Vagina (tissue), 2 donors: ENCODE measurements at regions not wholly inside any gene's neighbourhood (a gene's known extent, or its start where the extent isn't known, plus 50 kb on each side); places are given as distances from the start of the nearest gene placed in this dataset.

Source experiments
- DNase-seq, 2 donors: peaks; one replicate each; pipeline ENCODE4 v3.0.0-alpha.2; 2017; ENCODE audit errors: extremely low spot score in 2 of 2
- H3K27ac ChIP-seq: fragments of 200-600 bp; sonication (generic); one replicate; pipeline ENCODE4 v1.5.1; 2019
- H3K27me3 ChIP-seq: fragments of 200-600 bp; sonication (generic); one replicate; pipeline ENCODE4 v1.5.1; 2019
- H3K36me3 ChIP-seq, 2 donors: fragments of 200-600 bp; sonication (generic); one replicate each; pipeline ENCODE4 v1.5.1; 2017 to 2019
- H3K4me1 ChIP-seq: fragments of 200-600 bp; sonication (generic); one replicate; pipeline ENCODE4 v1.5.1; 2019
- H3K4me3 ChIP-seq, 2 donors: fragments of 200-600 bp; sonication (generic); 1 replicate in 1 of 2; 2 replicates in 1 of 2; pipeline ENCODE4 v1.5.1; 2016 to 2019
- H3K9me3 ChIP-seq: fragments of 200-600 bp; sonication (generic); one replicate; pipeline ENCODE4 v1.5.1; 2019
- CTCF ChIP-seq, 3 experiments: fragments of 450-650 bp in 2 of 3; fragments of 200-600 bp in 1 of 3; sonication (generic) in 1 of 3; IDR thresholded peaks; one replicate each; pipeline ENCODE4 v1.5.1; 2017 to 2019; ENCODE audit warnings: antibody characterized with exemption in 3 of 3, mild to moderate bottlenecking in 2 of 3, moderate library complexity in 2 of 3
- POLR2A ChIP-seq, 2 donors: fragments of 450-650 bp; IDR thresholded peaks; one replicate each; pipeline ENCODE4 v1.6.1; 2017; ENCODE audit warnings: antibody characterized with exemption in 2 of 2, mild to moderate bottlenecking in 2 of 2, moderate library complexity in 2 of 2
- POLR2AphosphoS5 ChIP-seq, 2 donors: sonication (generic); formaldehyde crosslinking; IDR thresholded peaks; one replicate each; pipeline ENCODE4 v1.9.0; 2017; ENCODE audit warnings: antibody characterized with exemption in 2 of 2, mild to moderate bottlenecking in 2 of 2, low read depth in 1 of 2; ENCODE audit not compliant: insufficient read depth in 1 of 2
- intact Hi-C: fragments of 100-400 bp; cut with DNase I; formaldehyde crosslinking; loops from one replicate; pipeline ENCODE4 v1.15.1; 2023

- Histone ChIP-seq H3K4me1 (no peaks in the 10 kb centered on the region), H3K9me3 (no peaks in the 10 kb centered on the region), H3K27ac (no peak overlapping the region), H3K4me3 (no peak overlapping the region), H3K36me3 (no peaks in the 10 kb centered on the region), H3K27me3 (no peaks in the 10 kb centered on the region)
- intact Hi-C loops: no loop called here
- TF ChIP-seq CTCF (IDR thresholded peaks at IDR 0.05): no peak
- TF ChIP-seq POLR2AphosphoS5 (IDR thresholded peaks at IDR 0.05; ENCODE audit: insufficient read depth in 1 of 2, low read depth in 1 of 2): no peak
- TF ChIP-seq POLR2A (IDR thresholded peaks at IDR 0.05): no peak
- DNase-seq: no peak
Observed at GRCh38 chr5:87605663-87606062, 192.9 kb upstream of the CCNH start.

GRCh38 chr5:87599778-87600177 is 187.0 kb upstream of the CCNH start:
- no peaks in the 10 kb centered on the region for H3K4me1 ChIP-seq
- H3K27me3 ChIP-seq: no peaks in the 10 kb centered on the region
- no peaks in the 10 kb centered on the region for H3K9me3 ChIP-seq
- H3K4me3 ChIP-seq: no peak overlapping the region
- intact Hi-C loops: no loop called here
- no peak for DNase-seq
- TF ChIP-seq POLR2AphosphoS5 (IDR thresholded peaks at IDR 0.05; ENCODE audit: insufficient read depth in 1 of 2, low read depth in 1 of 2): no peak
- no peak for TF ChIP-seq POLR2A (IDR thresholded peaks at IDR 0.05)
- no peak for TF ChIP-seq CTCF (IDR thresholded peaks at IDR 0.05)
- no peak overlapping the region for H3K27ac ChIP-seq
- H3K36me3 ChIP-seq: no peaks in the 10 kb centered on the region

GRCh38 chr5:87598460-87598859 is 185.7 kb upstream of the CCNH start:
- Histone ChIP-seq H3K36me3 (no peaks in the 10 kb centered on the region), H3K4me3 (no peak overlapping the region), H3K27ac (no peak overlapping the region), H3K27me3 (no peaks in the 10 kb centered on the region), H3K4me1 (no peaks in the 10 kb centered on the region), H3K9me3 (no peaks in the 10 kb centered on the region)
- no peak for TF ChIP-seq CTCF (IDR thresholded peaks at IDR 0.05)
- TF ChIP-seq POLR2A (IDR thresholded peaks at IDR 0.05): no peak
- TF ChIP-seq POLR2AphosphoS5 (IDR thresholded peaks at IDR 0.05; ENCODE audit: insufficient read depth in 1 of 2, low read depth in 1 of 2): no peak
- no peak for DNase-seq
- intact Hi-C loops: no loop called here

GRCh38 chr5:87594566-87594965 is 181.8 kb upstream of the CCNH start:
- TF ChIP-seq CTCF (IDR thresholded peaks at IDR 0.05) (no peak), POLR2AphosphoS5 (IDR thresholded peaks at IDR 0.05; ENCODE audit: insufficient read depth in 1 of 2, low read depth in 1 of 2) (no peak)
- H3K4me1 ChIP-seq: no peaks in the 10 kb centered on the region
- no peaks in the 10 kb centered on the region for H3K9me3 ChIP-seq

GRCh38 chr5:87589587-87589986 is 176.9 kb upstream of the CCNH start:
- H3K36me3 ChIP-seq: no peaks in the 10 kb centered on the region
- no peaks in the 10 kb centered on the region for H3K27me3 ChIP-seq
- intact Hi-C loops: no loop called here
- DNase-seq: no peak
- H3K9me3 ChIP-seq: no peaks in the 10 kb centered on the region
- H3K4me1 ChIP-seq: no peaks in the 10 kb centered on the region
- H3K27ac ChIP-seq: no peak overlapping the region
- no peak overlapping the region for H3K4me3 ChIP-seq
- TF ChIP-seq POLR2AphosphoS5 (IDR thresholded peaks at IDR 0.05; ENCODE audit: insufficient read depth in 1 of 2, low read depth in 1 of 2) (no peak), CTCF (IDR thresholded peaks at IDR 0.05) (no peak), POLR2A (IDR thresholded peaks at IDR 0.05) (no peak)

More at GRCh38 chr5:87594566-87594965, 181.8 kb upstream of the CCNH start:
- no peaks in the 10 kb centered on the region for H3K36me3 ChIP-seq
- H3K4me3 ChIP-seq: no peak overlapping the region
- no peaks in the 10 kb centered on the region for H3K27me3 ChIP-seq
- no peak overlapping the region for H3K27ac ChIP-seq
- DNase-seq: no peak
- intact Hi-C loops: no loop called here
